T-helper 2 cell (primary cell): ENCODE measurements at regions not wholly inside any gene's neighbourhood (a gene's known extent, or its start where the extent isn't known, plus 50 kb on each side); places are given as distances from the start of the nearest gene placed in this dataset.

Experiments used
- DNase-seq, 5 experiments: peaks; one replicate each; pipeline versions ENCODE4 v3.0.0 to v3.0.0-alpha.2; 2012 to 2022

DNA sequence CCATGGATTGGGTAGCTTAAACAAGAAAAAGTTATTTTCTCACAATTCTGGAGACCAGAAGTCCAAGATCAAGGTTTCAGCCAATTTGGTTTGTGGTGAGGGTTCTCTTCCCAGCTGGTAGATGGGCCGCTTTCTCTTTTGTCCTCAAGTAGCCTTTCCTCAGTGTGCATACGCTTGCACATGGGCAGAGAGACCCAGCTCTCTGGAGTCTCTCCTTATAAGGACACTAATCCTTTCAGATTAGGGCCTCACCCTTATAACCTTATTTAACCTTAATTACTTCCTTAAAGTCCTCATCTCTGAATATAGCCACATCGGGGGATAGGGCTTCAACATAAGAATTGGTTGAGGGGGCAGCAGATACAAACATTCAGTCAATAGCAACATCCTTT, 68.4 kb upstream of the NLK start:
- no peak for DNase-seq

DNA sequence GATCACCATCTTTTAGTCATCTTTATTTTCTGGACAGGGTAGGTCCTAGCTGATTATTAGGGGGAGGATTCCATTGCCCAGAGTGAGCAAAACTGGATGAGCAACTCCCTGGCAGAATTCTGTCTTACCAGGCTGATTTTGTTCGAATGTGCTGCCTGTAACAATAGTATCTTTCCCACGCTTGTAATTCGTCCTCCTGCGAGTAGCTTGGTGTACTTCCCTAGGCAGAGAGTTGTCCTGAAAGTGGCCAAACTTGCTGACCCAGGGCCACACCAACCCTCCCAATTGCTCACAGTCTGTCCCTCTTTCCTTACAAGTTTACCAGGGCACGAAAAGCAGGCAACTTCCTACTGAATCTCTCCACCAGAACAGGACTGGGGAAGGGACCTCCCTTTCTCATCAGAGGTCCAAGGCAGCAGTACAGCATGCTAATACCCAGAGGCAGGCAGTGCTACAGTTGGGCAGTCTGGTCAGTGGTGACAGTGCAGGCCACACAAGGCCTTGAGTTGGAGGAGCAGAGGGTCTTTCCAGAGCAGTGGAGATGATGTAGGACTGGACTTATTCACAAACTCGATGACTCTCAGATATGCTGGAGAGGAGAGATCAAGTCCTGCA, 67.8 kb upstream of the NLK start:
- DNase-seq: no peak

DNA sequence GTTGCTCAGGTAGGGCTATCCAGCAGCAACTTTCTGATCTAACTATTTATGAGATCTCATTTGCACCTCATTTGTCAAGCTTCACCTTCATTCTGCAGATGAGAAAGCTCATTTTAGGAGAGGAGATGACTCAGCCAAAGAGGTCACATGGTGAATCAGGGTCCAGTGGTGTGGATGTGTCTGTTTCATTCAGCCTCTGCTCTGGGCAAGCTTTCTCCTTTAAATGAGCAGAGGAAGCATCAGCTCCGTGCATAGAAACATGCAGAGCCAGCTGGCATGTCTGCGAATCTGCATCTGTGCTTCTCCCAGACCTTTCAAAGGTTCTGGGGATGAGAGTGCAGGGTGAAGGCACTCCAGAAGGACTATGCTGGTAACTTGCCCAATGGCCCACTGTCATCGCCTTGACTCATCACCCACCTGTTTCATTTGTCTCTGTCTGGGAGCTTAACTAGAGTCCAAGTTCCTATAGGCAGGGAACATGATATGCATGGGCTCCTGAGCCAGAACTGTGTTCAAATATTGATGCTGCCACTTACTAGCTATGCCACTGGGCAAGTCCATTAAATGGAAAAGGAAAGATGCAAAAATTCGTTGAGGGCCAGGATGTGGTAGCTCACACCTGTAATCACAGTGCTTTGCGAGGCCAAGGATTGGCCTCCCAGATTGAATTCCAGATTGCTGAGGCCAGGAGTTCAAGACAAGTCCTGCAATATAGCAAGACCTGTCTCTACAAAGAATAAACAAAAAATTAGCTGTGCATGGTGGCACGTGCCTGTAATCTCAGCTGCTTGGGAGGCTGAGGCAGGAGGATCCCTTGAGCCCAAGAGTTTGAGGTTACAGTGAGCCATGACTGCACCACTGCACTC, 67.1 kb upstream of the NLK start:
- DNase-seq: no peak

DNA sequence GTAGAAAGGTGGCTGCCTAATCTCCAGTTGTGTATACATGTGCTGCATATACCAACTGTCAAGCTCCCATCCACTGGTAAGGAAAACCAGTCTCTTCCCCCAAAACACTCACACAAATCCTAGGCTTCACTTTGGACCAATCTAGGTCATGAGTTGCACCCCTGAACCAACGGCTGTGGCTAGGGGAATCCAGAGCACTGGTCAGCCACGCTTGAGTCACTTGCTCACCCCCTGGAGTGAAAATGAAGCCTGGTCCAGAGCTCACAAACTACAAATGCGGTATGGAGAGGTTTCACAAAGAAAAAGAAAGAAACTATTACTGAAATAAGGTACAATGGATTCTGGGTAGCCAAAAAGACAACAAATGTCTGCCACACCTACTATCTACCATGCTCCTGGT, 66.1 kb upstream of the NLK start:
- DNase-seq: no peak

DNA sequence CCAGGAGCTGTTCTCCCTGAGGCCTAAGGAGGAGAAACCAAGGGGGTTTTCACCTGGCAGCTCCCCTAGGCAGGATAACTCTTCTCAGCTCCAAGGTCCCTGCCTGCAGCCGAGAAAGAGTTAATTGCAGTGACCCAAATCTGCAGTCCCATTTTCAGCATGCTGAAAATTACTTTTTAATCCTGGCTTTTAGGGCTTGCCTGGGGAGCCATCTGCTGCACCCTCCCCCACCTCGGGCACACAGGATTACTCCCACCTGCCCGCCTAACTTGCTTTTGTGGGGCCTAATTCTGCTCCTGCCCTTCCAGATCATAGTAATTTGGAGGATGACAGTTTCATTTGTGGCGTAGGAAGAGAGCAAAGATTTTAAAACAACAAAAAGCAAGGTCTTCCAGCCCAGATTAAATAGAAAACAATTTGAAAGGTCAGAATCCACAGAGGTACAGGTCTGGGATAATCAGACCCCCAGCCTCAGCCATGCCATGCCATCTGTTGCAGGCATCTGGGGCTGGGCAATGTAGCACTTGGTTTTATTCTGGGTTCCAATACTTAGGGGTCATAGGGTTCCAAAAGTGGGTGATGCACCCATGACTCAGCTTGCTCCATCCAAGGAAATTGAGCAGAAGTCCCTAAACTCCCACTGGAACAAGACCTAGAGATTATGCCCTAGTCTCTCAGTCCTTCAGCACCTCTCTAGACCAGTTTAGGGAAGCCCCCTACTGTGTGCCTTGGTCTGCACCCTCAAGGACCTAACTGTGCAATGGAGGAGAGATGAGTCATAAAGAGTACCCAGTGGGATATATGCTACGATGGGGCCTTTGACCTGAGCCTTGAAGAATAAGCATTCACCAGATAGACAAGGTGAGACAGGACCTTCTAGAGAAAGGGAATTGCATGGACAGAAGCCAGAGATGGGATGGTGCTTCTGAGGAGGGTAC, 64.5 kb upstream of the NLK start:
- no peak for DNase-seq

DNA sequence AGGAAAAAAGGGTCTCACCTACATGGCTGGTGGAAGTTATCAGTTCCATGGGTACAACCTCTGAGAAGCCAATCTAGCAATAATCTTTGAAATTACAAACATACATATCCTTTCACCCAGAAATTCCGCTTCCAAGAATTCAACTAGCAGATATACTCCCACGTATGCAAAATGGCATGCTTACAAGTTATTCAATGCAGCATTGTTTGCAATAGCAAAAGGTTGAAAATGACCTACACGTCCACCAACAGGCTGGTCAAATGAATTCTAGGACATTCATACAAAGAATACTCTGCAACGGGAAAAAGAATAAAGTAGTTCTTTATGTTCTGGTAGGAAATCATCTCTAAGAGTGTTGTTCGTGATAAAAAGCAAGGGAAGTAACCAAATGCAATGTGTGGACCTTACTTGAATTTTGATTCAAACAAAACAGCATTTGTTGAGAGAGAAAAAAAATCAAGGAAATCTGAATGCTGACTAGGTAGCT, 63.7 kb upstream of the NLK start:
- no peak for DNase-seq

DNA sequence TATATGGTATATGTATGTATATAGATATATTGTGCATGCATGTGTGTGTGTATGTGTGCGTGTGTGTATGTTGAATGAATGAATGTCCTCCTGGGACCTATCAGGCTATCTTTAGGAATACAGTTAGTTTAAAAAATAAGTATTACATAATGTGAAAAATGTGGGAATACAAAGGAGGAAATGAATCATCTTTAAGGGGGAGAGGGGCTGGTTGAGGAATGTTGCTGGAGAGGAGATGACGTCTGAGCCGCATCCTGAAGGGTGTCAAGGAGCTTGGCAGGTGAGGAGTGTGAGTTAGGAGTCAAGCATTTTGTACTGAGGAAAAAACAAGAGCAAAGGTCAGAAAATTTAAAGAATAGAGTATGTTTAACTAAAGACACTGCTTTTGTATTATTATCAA, 62.4 kb upstream of the NLK start:
- no peak for DNase-seq

DNA sequence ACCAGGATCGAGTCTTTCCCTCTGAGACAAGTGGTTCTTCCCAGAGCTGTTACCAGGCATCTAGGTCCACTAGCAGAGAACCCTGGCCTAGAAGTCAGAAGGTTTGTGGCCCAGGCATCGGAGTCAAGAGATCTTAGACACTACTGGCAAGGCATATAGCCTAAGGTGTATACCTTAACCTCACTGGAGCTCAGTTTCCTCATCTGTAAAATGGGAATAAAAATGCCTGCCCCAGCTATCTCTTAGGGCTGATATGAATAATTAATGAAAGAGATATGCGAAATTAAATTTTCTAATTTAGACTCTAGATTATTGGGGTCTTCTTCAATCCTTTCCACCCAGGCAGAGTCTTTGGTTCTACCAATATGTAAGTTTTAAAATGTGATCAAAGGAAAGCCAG, 60.5 kb upstream of the NLK start:
- no peak for DNase-seq

DNA sequence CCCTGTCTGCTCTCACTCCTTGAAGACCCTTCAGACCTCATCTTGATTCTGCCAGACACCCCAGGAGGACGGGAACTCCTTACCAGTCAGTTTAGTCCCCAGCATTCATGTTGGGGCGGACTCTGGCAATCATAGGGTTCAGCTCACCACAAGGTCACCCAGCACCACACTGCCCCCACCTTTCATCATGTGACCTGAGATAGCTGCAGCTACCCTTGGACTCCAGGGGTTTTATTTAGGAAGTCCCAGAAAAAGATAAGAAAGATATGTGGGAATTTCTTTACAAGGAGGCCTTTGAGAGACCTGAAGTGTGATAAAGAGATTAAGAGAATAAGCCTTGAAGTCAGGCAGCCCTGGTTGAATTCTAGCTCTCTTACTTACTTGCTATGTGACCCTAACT, 59.8 kb upstream of the NLK start:
- no peak for DNase-seq

DNA sequence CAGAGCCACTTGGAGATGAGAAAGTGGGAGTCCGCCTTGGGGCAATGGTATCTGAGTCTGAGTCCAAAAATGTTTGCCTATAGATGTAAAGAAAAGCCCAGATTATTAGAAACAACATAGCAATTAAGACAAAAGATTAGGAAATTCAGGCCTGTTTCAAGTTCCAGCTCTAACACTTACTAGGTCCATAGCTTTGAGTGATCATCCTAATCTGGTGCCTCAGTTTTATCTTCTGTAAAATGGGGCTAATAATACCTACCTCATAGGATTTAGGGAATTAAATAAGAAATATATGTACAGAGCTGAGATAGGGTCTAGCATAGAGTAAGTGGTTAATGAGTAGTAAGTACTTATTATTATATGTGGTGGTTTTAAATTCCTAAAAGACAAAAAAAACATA, 58.6 kb upstream of the NLK start:
- no peak for DNase-seq

DNA sequence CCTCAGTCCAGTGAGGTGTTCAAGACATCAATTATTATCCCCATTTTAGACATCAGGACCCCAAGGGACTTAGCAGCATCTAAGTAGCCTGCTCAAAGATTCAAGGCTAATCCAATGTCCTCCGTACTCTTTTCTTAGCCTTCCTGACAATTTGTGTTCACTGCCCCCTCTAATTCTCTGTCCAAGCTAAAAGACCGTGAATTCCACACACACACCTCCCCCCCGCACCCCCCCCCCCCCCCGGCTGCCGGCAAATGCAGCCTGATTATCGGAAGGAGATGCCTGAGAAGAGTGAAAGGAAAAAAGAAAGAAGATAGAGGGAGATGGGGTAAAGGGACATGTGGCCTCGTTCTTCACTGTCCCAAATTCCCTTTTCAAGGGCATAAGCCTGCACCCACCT, 58.1 kb upstream of the NLK start:
- no peak for DNase-seq

DNA sequence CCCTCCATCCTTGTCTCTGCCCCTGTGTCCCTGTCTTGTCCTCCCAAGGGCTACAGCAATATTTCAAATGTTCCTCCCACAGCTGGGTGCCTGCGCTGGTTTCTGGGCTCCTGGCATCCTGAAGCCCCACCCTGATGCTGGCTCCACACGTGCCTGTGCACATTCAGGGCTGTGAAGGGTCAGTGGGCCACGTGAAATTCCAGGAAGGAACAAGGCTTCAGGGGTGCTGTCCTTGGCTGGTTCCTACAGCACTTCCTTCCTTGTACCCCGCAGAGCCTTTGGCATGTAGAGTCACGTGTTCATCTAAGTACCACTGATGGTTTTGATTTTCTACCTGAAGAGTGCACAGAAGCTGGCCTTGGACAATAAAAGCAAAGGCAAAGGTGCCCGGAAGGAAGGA, 57.7 kb upstream of the NLK start:
- no peak for DNase-seq

DNA sequence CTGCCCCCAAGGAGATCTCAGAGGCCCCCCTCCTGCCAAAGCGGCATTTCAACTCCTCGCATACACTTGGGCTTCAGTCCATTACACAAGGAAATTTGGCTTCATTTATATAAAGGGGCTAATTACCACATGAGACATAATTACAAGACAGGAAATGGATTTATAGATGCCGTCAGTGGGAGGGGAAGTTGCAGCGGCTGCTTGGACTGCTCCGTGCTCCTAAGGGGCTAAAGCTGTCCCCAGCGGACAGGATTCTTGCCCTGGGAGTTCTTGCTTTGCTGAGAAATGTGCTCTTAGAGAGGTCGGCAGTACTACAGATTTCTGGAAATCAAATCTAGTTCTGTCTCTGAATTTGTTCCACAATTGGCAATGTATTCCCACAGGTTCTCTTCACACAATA, 57.2 kb upstream of the NLK start:
- no peak for DNase-seq

DNA sequence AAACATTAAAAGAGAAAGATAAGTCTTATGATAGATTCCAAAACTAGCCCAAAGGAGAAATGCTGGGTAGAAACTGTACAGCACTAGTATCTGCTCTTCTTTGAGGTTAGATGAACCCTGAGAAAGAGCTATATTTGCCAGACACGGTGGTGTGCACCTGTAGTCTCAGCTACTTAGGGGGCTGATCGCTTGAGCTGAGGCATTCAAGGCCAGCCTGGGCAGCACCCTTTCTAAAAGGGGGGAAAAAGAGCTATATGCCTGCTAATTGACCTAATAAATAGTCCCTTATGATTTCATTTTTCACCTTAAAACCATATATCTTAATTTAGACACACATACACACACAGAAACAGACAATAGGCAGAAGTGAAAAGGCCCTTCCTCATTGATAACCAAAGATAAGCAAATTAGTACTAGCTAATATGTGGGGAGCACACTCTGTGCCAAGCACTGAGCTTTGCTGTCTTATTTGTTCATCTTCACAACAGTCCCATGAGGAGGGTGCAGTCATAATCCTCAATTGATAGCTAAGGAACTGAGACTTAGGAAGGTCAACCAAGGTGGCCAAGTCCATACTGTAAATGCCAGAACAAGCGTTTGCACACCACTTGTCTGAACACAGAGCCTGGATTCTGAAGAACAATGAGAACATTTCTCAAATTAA, 56.6 kb upstream of the NLK start:
- DNase-seq: no peak

DNA sequence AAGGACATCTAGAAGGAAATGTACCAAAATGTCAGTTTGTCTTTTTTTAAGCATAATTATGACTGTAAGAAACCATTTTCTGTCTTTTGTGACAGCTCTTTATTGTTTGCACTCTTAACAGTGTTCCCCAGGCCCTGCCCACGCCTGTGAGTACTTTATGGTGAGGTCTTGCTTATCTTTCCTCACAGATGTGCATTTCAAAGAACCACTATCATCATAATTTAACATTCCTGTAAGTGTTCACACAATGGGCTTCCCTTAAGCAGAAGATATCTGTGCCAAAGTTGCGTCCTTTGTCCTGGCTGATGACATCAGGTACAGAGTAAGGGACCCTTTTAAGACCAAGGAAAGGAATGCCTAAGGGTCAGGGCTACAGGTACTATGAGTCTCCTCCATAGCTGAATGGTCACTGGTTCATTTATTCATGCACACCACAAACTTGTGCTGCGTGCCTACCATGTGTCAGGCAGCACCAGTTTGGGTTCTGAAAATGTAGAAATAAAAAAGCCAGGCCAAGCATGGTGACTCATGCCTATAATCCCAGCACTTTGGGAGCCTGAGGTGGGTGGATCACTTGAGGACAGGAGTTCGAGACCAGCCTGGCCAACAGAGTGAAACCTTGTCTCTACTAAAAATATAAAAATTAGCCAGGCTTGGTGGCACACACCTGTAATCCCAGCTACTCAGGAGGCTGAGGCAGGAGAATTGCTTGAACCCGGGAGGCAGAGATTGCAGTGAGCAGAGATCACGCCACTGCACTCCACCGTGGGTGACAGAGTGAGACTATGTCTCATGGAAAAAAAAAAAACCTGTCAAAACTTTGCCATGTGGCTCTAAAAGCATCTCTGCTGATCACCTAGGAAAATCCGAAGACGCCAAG, 55.4 kb upstream of the NLK start:
- no peak for DNase-seq

DNA sequence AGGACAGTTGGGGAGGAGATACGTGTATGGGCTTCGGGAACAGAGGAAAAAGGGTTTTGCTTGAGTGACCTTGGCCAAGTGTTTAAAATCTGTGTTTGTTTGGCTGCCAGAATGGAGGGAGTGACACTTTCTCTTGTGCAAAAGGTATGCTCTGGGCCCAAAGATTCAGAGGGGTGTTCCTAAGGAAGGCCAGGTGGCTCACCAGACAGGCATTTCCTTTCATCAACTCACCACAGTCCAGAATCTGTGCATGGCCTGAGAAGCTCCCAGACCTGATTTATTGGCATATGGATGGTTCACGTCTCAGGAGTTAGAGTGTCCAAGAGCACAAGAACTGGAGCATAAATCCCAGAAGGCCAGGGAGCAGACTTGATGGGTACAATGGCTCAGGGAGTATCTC, 53.4 kb upstream of the NLK start:
- DNase-seq: no peak

DNA sequence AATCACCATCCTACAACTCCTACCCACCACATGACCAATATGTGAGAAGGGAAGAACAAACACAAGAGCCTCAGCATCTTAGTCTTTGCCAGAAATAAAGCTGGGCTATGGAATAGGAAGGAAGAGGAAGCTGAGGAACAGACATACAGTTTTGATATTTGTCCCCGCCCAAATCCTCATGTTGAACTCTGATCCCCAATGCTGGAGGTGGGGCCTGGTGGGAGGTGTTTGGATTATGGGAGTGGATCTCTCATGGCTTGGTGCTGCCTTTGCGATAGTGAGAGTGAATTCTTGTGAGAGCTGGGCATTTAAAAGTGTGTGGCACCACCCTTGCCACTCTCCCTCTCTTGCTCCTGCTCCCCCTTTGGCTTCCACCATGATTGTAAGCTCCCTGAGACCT, 52.4 kb upstream of the NLK start:
- no peak for DNase-seq

DNA sequence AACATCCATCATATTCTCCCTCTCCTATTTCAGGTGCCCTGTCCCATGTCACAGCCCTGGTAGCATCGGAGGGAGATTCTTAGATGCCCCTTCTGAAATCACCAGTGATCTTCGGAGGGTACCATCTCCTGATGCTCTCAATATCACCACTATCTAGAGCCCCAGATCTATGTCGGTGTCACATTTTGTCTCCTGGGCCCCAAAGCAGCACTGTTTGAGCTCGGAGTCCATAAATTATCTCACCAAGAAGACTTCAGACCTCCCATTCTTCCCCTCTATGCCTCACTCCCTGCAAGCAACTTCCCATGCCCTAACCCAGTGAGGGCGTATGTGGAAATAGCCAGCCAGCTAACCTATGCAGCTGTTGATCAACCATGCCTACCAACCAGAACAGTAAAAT, 51.5 kb upstream of the NLK start:
- no peak for DNase-seq

DNA sequence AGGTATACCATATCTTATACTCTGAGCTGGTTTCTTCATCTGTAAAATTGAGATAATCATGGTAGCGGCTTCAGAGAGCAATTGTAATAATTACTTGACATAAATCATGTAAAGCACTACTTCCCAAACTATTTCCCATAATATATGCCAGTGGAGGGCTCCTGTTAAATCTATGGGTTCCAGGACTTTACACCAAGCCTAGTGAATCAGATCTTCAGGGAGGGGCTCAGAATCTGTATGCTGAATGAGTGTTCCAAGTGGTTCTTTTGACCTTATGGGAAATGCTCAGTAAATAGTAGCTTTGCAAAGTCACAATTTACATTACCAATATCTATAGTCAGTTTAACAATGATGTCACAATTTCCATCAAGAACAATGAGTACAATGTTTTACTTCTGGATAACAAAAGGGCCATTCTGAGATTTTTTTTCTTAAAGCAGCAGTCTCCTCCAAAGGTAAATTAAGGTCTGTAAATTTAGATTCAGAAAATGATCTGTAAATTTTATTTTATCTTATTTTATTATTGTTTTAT, 50.9 kb upstream of the NLK start:
- no peak for DNase-seq
